D721Med (cell line): ENCODE measurements at regions not wholly inside any gene's neighbourhood (a gene's known extent, or its start where the extent isn't known, plus 50 kb on each side); places are given as distances from the start of the nearest gene placed in this dataset.
A peak's percentile ranks its signal among the peaks of the same experiment; 100 is the strongest.

ENCODE experiments used
- DNase-seq: peaks from one replicate; pipeline ENCODE4 v3.0.0; 2011; ENCODE audit warnings: low spot score; ENCODE audit not compliant: insufficient read length
- FAIRE-seq: peaks from 2 replicates; lab custom pipeline; 2011; peaks lifted over from hg19 to GRCh38; lab: Jason Lieb, UNC
- TF ChIP-seq, protein P1 (sequence below): IDR thresholded peaks from 2 replicates; pipeline ENCODE4 v1.5.1; 2012; ENCODE audit warnings: mild to moderate bottlenecking, control low read depth; ENCODE audit not compliant: insufficient read depth; ENCODE audit errors: missing control alignments

DNA sequence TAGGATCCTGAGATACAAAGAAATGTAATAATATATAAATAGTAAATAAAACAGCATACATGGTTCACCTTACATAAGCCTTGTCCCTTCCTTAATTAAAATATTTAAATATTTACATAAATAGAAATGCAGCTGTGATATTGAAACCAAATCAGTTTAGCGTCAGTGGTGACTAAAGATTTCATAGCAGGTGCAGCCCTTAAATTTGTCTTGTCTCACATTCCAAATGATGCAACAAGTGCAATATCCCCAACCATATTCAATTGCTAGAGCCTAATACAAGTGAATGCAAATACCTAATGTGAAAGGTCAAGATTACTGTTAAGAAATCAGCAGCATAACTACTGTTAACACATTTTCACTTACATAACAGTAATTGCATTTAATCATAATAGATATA, 539.5 kb downstream of the NYAP2 start:
- FAIRE-seq (no peak), DNase-seq (no peak)
- TF ChIP-seq, protein P1, sequence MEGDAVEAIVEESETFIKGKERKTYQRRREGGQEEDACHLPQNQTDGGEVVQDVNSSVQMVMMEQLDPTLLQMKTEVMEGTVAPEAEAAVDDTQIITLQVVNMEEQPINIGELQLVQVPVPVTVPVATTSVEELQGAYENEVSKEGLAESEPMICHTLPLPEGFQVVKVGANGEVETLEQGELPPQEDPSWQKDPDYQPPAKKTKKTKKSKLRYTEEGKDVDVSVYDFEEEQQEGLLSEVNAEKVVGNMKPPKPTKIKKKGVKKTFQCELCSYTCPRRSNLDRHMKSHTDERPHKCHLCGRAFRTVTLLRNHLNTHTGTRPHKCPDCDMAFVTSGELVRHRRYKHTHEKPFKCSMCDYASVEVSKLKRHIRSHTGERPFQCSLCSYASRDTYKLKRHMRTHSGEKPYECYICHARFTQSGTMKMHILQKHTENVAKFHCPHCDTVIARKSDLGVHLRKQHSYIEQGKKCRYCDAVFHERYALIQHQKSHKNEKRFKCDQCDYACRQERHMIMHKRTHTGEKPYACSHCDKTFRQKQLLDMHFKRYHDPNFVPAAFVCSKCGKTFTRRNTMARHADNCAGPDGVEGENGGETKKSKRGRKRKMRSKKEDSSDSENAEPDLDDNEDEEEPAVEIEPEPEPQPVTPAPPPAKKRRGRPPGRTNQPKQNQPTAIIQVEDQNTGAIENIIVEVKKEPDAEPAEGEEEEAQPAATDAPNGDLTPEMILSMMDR, result no peak

- FAIRE-seq (no peak), DNase-seq (no peak)
- TF ChIP-seq, protein P1, result no peak
These were observed 538.2 kb downstream of the NYAP2 start for GRCh38 chr2:225937625-225938187.

DNA sequence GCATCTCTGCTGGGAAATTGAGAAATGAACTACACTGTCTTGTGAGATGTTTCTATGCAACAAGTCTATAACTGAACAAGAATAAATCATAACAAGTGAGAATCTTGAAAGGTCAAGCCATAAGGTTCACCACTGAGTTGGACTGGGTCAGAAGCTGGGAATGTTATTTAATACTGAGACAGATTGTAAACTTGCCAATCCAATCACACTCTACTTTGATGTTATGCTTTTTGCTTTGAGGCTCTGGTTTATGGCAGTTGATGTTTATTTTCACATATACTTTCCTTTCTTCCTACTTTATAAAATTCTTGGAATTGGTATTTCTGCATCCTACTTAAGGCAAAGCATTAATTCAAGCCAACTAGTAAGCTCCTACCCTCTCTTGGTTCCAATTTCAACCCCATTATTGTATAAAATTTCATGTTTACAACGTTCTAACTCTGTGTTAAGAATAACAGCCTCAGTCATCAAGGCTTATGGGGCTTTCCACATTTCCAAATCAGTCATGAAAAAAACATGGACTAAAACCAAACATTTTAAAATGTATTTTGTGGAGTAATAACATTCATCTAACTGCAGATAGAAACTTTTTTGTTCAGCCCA, 533.4 kb downstream of the NYAP2 start:
- DNase-seq (no peak), FAIRE-seq (no peak)
- TF ChIP-seq, protein P1, result no peak

DNA sequence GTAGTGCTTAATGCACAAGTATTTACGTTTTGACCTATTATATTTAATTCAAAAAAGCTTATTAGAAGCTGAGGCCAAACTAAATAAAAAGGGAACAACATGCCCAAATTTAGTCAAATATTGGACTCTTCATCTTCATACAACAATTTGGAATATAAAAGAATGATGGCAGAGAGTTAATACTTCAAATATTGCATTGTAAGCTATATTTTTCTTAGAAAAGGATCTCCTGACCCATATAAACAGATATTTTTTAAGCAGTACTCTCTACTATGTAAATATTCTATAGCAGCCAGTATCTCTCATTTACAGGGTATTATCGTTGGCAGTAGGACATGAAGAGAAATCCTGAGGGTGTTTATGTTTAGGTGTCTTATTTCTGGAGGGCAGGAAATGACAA, 531.2 kb downstream of the NYAP2 start:
- TF ChIP-seq, protein P1, result no peak
- no peak for DNase-seq
- FAIRE-seq, result no peak

DNA sequence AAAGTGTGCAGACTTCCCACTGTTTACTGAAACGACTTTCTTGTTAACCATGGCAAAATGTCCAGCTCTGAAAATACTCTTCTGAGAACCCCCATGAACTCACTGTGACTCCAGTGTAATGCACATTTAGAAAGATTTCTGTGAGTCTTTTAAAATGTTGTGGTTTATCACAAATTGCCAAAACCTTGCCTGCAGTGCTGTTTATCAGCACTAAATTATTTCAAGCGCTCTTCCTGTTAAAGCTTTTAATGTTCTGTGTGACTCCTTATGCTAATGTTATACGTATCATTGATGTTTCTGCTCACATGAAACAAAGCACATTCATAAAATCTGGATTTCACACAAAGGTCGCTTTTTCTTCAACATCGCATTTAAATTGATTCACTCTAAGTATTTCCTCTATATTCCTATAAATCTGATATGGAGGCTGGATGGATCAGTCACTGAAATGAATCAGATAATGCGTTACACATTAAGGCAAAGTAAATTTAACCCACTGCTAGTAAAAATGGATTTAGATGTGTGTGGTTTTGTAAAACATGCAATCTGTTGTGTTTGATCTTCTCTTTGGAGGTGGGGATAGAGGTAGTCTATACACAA, 521.2 kb downstream of the NYAP2 start:
- no peak for DNase-seq
- FAIRE-seq, result peak; percentile 74
- TF ChIP-seq, protein P1, result no peak

GRCh38 chr2:225916692-225917091, 517.2 kb downstream of the NYAP2 start:
- DNase-seq (no peak), FAIRE-seq (no peak)
- TF ChIP-seq, protein P1, result no peak

- no peak for DNase-seq
These were observed 511.5 kb downstream of the NYAP2 start for GRCh38 chr2:225911019-225911418.

More at GRCh38 chr2:225911019-225911418, 511.5 kb downstream of the NYAP2 start:
- FAIRE-seq, result no peak
- TF ChIP-seq, protein P1, result no peak
